CD8-positive, alpha-beta memory T cell (primary cell): ENCODE measurements at regions not wholly inside any gene's neighbourhood (a gene's known extent, or its start where the extent isn't known, plus 50 kb on each side); places are given as distances from the start of the nearest gene placed in this dataset.
"Not testable (repeated sequence)": the region's sequence is repeated elsewhere in the genome, so short reads cannot be mapped to it uniquely, and the experiment has no call there.

Experiments
- CTCF ChIA-PET: fragments of 350-600 bp; sonication (Branson Sonifier 250); formaldehyde crosslinking; loops from one replicate; lab custom pipeline; 2021; ENCODE audit warnings: antibody characterized with exemption; lab: Charles Lee
- POLR2A ChIA-PET: fragments of 350-600 bp; sonication (Branson Sonifier 250); formaldehyde crosslinking; loops from one replicate; lab custom pipeline; 2021; ENCODE audit warnings: antibody characterized with exemption; lab: Charles Lee
- DNase-seq, 5 donors: peaks; one replicate each; pipeline versions ENCODE4 v3.0.0 to v3.0.0-alpha.2; 2020 to 2022; ENCODE audit warnings: mixed read lengths in 1 of 5
- H3K27ac ChIP-seq: one replicate; pipeline ENCODE4 v1.7.0; 2013; ENCODE audit warnings: low read depth, mild to moderate bottlenecking, low read length, moderate library complexity
- H3K27me3 ChIP-seq: 2 replicates; pipeline ENCODE4 v1.7.0; 2013; ENCODE audit warnings: low read length, mild to moderate bottlenecking; ENCODE audit not compliant: insufficient read depth, poor library complexity, severe bottlenecking
- H3K36me3 ChIP-seq: 2 replicates; pipeline ENCODE4 v1.7.0; 2013; ENCODE audit warnings: mild to moderate bottlenecking, low read length, moderate library complexity; ENCODE audit not compliant: insufficient read depth
- H3K4me1 ChIP-seq: 2 replicates; pipeline ENCODE4 v1.7.0; 2013; ENCODE audit warnings: mild to moderate bottlenecking, low read length, moderate library complexity; ENCODE audit not compliant: insufficient read depth
- H3K4me3 ChIP-seq: 2 replicates; pipeline ENCODE4 v1.7.0; 2013; ENCODE audit warnings: mild to moderate bottlenecking, low read length
- H3K9me3 ChIP-seq: 2 replicates; pipeline ENCODE4 v1.7.0; 2013; ENCODE audit warnings: mild to moderate bottlenecking, low read length
- H3K27ac Mint-ChIP-seq, 8 donors: one replicate each; pipeline ENCODE4 v1.8.0; 2020 to 2021; ENCODE audit warnings: mixed read lengths in 8 of 8, mild to moderate bottlenecking in 6 of 8, inconsistent platforms in 3 of 8, moderate library complexity in 3 of 8
- H3K27me3 Mint-ChIP-seq, 2 donors: one replicate each; pipeline ENCODE4 v1.8.0; 2020 to 2021; ENCODE audit warnings: mixed read lengths in 2 of 2, mild to moderate bottlenecking in 1 of 2, moderate library complexity in 1 of 2
- H3K36me3 Mint-ChIP-seq, 3 donors: one replicate each; pipeline ENCODE4 v1.8.0; 2020 to 2021; ENCODE audit warnings: mixed read lengths in 3 of 3, inconsistent platforms in 1 of 3, mild to moderate bottlenecking in 1 of 3
- H3K4me1 Mint-ChIP-seq, 3 donors: one replicate each; pipeline ENCODE4 v1.8.0; 2020 to 2021; ENCODE audit warnings: mixed read lengths in 3 of 3, inconsistent platforms in 1 of 3, mild to moderate bottlenecking in 1 of 3
- H3K4me3 Mint-ChIP-seq, 7 donors: one replicate each; pipeline ENCODE4 v1.8.0; 2020 to 2021; ENCODE audit warnings: mixed read lengths in 7 of 7, mild to moderate bottlenecking in 6 of 7, moderate library complexity in 4 of 7, inconsistent platforms in 2 of 7
- H3K9me3 Mint-ChIP-seq, 5 donors: one replicate each; pipeline ENCODE4 v1.8.0; 2020 to 2022; ENCODE audit warnings: mixed read lengths in 5 of 5, mild to moderate bottlenecking in 3 of 5, moderate library complexity in 2 of 5, inconsistent platforms in 1 of 5

DNA sequence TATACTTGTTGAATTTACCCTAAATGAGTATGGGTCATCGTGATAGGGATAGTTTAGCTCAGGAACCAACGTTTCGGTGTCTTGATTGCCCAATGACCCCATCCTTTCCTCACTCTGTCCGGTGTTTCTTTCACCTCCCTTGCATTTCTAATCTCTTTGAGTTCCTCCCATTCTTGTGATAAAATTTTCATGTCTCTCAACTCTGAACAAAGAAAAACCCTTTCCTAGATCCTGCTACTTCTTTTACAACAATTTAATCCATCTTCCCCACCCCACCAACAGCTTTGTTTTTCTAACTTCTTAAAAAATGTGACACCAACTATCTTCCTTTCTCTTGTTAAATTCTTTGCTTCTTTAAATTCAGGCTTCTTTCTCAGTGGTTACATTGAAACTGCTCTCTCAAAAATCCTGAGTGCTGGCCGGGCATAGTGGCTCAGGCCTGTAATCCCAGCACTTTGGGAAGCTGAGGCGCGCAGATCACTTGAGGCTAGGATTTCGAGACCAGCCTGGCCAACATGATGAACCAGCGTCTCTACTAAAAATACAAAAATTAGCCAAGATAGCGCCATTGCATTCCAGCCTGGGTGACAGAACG lies 130.3 kb upstream of the MINDY3 start:
- Histone ChIP-seq H3K27ac (no peak overlapping the region), H3K27me3 (no peaks in the 10 kb centered on the region), H3K36me3 (no peaks in the 10 kb centered on the region), H3K4me1 (no peaks in the 10 kb centered on the region), H3K4me3 (no peak overlapping the region), H3K9me3 (no peaks in the 10 kb centered on the region)
- H3K27me3 Mint-ChIP-seq: peaks cover 0 to 2% of the 10 kb centered on the region in 2 donors
- no peak overlapping the region for H3K4me3 Mint-ChIP-seq
- ChIA-PET CTCF (no interaction called here), POLR2A (no interaction called here)
- no peaks in the 10 kb centered on the region for H3K4me1 Mint-ChIP-seq
- H3K27ac Mint-ChIP-seq: no peak overlapping the region
- no peak for DNase-seq
- peaks cover 0 to 2% (median 0%) of the 10 kb centered on the region in 5 donors for H3K9me3 Mint-ChIP-seq
- H3K36me3 Mint-ChIP-seq: no peaks in the 10 kb centered on the region

DNA sequence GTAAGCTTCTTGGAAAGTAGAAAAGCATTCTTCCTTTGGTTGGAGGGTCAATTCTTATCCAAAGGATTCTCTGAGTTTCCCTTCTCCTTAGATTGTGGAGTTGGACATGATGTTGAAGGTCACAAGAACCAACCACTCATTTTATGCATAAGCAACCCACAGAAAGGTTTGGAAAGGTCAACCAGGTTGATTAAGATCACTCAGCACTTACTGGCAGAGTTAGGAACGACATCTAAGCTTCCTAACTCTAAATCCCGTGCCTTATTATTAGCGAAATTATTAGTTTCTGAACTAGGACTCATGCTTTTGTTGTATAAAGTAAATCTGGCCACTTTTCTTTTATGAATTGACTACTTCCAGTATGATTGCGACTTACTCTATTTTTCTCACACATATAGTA lies 137.0 kb upstream of the MINDY3 start:
- H3K4me3 ChIP-seq: no peak overlapping the region
- H3K4me1 ChIP-seq: no peaks in the 10 kb centered on the region
- no peak for DNase-seq
- CTCF ChIA-PET: no interaction called here
- H3K27ac Mint-ChIP-seq: no peak overlapping the region
- no peaks in the 10 kb centered on the region for H3K36me3 Mint-ChIP-seq
- no peak overlapping the region for H3K27ac ChIP-seq
- no peaks in the 10 kb centered on the region for H3K27me3 ChIP-seq
- POLR2A ChIA-PET: no interaction called here
- H3K4me1 Mint-ChIP-seq: no peaks in the 10 kb centered on the region
- H3K36me3 ChIP-seq: no peaks in the 10 kb centered on the region
- no peak overlapping the region for H3K4me3 Mint-ChIP-seq
- no peaks in the 10 kb centered on the region for H3K9me3 ChIP-seq
- peaks cover 0 to 2% of the 10 kb centered on the region in 2 donors for H3K27me3 Mint-ChIP-seq
- H3K9me3 Mint-ChIP-seq: peaks cover 0 to 5% (median 2%) of the 10 kb centered on the region in 5 donors

DNA sequence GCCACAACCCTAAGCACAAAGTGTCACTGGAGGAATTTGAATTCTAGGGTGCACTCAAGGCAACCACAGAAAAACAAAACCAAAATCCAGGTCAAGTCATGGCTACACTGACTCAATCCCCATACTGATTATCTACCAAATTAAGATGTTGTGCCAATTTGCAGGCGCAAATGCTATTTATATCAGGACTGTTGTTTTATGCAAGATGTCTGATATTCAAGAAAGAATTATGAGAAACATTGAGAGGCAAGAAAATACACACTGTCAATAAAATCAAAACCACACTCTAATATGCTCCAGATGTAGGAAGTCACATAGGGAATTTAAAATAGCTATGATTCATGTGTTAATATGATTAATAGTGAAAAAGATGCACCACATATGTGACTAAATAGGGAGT lies 141.3 kb upstream of the MINDY3 start:
- ChIA-PET CTCF (no interaction called here), POLR2A (no interaction called here)
- Histone ChIP-seq H3K27ac (no peak overlapping the region), H3K36me3 (no peaks in the 10 kb centered on the region), H3K4me1 (no peaks in the 10 kb centered on the region), H3K4me3 (no peak overlapping the region), H3K27me3 (no peaks in the 10 kb centered on the region), H3K9me3 (no peaks in the 10 kb centered on the region)
- Mint-ChIP-seq H3K27ac (no peak overlapping the region), H3K9me3 (peaks cover 0 to 8% (median 6%) of the 10 kb centered on the region in 5 donors), H3K4me3 (no peak overlapping the region), H3K36me3 (no peaks in the 10 kb centered on the region), H3K27me3 (peaks cover 0 to 2% of the 10 kb centered on the region in 2 donors), H3K4me1 (no peaks in the 10 kb centered on the region)
- no peak for DNase-seq

DNA sequence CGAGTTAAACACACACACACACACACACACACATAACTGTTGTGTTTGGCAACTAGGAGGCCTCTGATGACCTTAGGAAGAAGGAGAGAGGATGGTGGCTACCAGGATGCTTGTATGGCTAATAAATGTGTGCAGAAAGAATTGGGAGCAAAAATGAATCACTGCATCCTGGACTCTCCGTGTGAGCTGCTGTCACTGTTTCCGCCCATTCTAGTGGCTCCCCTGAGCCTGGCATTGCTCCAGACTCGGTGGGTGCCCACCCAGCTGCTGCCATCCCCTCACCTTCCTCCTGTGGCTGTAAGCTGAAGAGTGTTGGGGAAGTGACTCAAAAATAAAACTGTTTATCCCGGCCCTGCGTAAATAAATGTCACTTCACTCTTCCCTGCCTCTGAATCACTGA lies 149.5 kb upstream of the MINDY3 start:
- no peaks in the 10 kb centered on the region for H3K27me3 ChIP-seq
- ChIA-PET CTCF (no interaction called here), POLR2A (no interaction called here)
- Mint-ChIP-seq H3K4me1 (no peaks in the 10 kb centered on the region), H3K9me3 (peaks cover 0 to 18% (median 5%) of the 10 kb centered on the region in 5 donors), H3K27me3 (no peaks in the 10 kb centered on the region), H3K27ac (no peak overlapping the region), H3K4me3 (no peak overlapping the region), H3K36me3 (no peaks in the 10 kb centered on the region)
- H3K4me3 ChIP-seq: no peak overlapping the region
- DNase-seq: no peak
- no peak overlapping the region for H3K27ac ChIP-seq
- no peaks in the 10 kb centered on the region for H3K4me1 ChIP-seq
- H3K9me3 ChIP-seq: no peaks in the 10 kb centered on the region
- no peaks in the 10 kb centered on the region for H3K36me3 ChIP-seq

DNA sequence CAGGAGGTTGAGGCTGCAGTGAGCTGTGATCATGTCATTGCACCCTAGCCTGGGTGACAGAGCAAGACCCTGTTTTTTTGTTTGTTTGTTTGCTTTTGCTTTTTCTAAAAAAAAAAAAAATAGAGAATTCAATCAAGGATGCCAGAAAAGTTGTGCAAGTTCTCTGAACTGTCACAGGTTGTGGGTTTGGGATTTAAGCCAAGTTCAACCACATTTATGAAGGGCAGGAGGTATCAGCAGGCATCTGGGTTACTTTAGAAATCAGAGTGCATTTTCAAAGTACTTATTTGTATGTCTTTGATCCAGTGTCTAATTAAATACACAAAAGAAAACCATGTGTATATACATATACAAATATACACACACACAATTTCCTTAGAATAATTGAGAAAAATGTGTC lies 151.2 kb upstream of the MINDY3 start:
- POLR2A ChIA-PET: no interaction called here
- H3K9me3 ChIP-seq: no peaks in the 10 kb centered on the region
- H3K4me1 ChIP-seq: no peaks in the 10 kb centered on the region
- H3K27ac ChIP-seq: no peak overlapping the region
- no peak overlapping the region for H3K27ac Mint-ChIP-seq
- no peak overlapping the region for H3K4me3 Mint-ChIP-seq
- H3K27me3 Mint-ChIP-seq: peaks cover 0 to 2% of the 10 kb centered on the region in 2 donors
- H3K36me3 Mint-ChIP-seq: no peaks in the 10 kb centered on the region
- CTCF ChIA-PET: no interaction called here
- H3K9me3 Mint-ChIP-seq: peaks cover 0 to 16% (median 4%) of the 10 kb centered on the region in 5 donors
- H3K27me3 ChIP-seq: no peaks in the 10 kb centered on the region
- no peaks in the 10 kb centered on the region for H3K4me1 Mint-ChIP-seq
- H3K4me3 ChIP-seq: no peak overlapping the region
- no peak for DNase-seq
- no peaks in the 10 kb centered on the region for H3K36me3 ChIP-seq

DNA sequence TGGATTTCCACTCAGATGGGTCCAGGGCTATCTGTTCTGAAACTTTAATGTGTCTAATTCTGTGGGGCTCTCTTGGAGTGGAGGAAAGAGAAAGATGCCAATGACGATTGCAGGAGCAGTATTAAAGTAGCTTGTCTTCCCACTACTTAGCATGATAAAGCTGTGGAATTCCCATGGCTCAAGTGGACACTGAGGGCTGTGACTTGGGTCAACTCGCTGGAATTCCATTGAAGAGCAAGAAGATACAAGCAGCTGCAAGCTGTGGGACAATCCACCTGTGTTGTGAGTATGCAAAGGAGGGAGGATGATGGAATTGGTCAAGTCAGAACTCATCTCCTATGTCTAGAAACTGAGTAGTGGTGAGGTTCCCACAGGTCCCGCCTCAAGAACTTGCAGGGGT lies 154.2 kb upstream of the MINDY3 start:
- H3K27me3 ChIP-seq: no peaks in the 10 kb centered on the region
- no peaks in the 10 kb centered on the region for H3K9me3 ChIP-seq
- H3K4me3 Mint-ChIP-seq: no peak overlapping the region
- H3K9me3 Mint-ChIP-seq: peaks cover 0 to 24% (median 9%) of the 10 kb centered on the region in 5 donors
- no peaks in the 10 kb centered on the region for H3K36me3 Mint-ChIP-seq
- ChIA-PET CTCF (no interaction called here), POLR2A (no interaction called here)
- no peak for DNase-seq
- H3K36me3 ChIP-seq: no peaks in the 10 kb centered on the region
- H3K4me1 Mint-ChIP-seq: no peaks in the 10 kb centered on the region
- peaks cover 0 to 2% of the 10 kb centered on the region in 2 donors for H3K27me3 Mint-ChIP-seq
- H3K27ac ChIP-seq: no peak overlapping the region
- no peaks in the 10 kb centered on the region for H3K4me1 ChIP-seq
- H3K4me3 ChIP-seq: no peak overlapping the region
- no peak overlapping the region for H3K27ac Mint-ChIP-seq

DNA sequence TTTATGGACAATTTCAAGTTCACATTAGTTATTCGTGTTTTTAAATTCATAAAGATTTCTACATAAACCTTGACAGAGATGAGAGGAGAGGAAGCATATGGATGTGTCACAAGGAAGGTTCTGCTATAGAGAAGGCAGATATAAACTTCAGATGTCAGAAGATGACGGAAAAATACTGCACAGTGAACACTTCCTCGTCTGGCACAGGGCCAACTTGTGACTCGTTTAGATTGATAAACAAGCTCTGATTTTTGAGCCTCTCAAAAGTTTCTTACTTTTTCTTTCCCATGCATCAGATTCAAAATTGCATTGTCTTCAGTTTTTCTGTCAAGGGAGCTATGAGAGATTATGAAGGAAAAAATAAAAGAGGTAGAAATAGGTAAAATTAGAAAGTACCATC lies 156.4 kb upstream of the MINDY3 start:
- H3K36me3 Mint-ChIP-seq: no peaks in the 10 kb centered on the region
- CTCF ChIA-PET: no interaction called here
- no peaks in the 10 kb centered on the region for H3K27me3 ChIP-seq
- H3K4me3 ChIP-seq: no peak overlapping the region
- POLR2A ChIA-PET: no interaction called here
- H3K4me1 Mint-ChIP-seq: no peaks in the 10 kb centered on the region
- no peak overlapping the region for H3K27ac Mint-ChIP-seq
- no peaks in the 10 kb centered on the region for H3K9me3 ChIP-seq
- H3K27me3 Mint-ChIP-seq: peaks cover 0 to 2% of the 10 kb centered on the region in 2 donors
- DNase-seq: no peak
- H3K9me3 Mint-ChIP-seq: peaks cover 4 to 27% (median 10%) of the 10 kb centered on the region in 5 donors
- no peak overlapping the region for H3K4me3 Mint-ChIP-seq
- no peaks in the 10 kb centered on the region for H3K4me1 ChIP-seq
- no peaks in the 10 kb centered on the region for H3K36me3 ChIP-seq
- H3K27ac ChIP-seq: no peak overlapping the region

DNA sequence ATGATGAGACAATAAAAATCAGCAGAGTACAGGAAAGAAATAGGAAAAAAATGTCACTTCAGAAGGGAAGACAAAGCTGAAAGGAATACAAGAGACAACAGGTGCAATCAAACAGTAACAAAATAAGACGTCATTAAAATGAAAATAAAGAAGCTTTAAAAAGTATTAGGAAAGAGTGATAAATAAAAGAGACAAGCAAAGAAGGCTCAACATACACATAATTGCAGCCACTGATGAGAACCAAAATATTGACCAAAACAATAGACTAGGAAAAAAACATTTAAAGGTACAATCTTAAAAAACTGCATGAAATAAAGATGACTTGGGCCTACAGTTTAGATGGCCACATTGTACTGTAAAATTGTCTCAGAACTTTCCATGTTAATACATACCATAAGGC lies 160.5 kb upstream of the MINDY3 start:
- Mint-ChIP-seq H3K9me3 (peaks cover 4 to 23% (median 10%) of the 10 kb centered on the region in 5 donors), H3K36me3 (no peaks in the 10 kb centered on the region), H3K4me3 (no peak overlapping the region), H3K27ac (no peak overlapping the region), H3K27me3 (no peaks in the 10 kb centered on the region), H3K4me1 (no peaks in the 10 kb centered on the region)
- CTCF ChIA-PET: no interaction called here
- H3K27ac ChIP-seq: no peak overlapping the region
- H3K9me3 ChIP-seq: no peaks in the 10 kb centered on the region
- H3K36me3 ChIP-seq: no peaks in the 10 kb centered on the region
- H3K27me3 ChIP-seq: no peaks in the 10 kb centered on the region
- no peak for DNase-seq
- POLR2A ChIA-PET: no interaction called here
- H3K4me3 ChIP-seq: no peak overlapping the region
- no peaks in the 10 kb centered on the region for H3K4me1 ChIP-seq

DNA sequence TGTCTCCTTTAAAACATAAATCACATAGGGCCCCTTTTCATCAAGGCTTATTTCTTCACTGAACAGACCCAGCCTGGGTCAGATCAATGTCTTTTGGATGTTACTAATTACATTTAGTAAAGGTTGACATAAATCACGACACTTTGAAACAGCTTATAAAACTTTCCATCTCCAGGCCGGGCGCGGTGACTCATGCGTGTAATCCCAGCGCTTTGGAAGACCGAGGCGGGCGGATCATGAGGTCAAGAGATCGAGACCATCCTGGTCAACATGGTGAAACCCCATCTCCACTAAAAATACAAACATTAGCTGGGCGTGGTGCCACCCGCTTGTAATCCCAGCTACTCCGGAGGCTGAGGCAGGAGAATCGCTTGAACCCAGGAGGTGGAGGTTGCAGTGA lies 166.5 kb upstream of the MINDY3 start:
- H3K9me3 ChIP-seq, H3K27ac Mint-ChIP-seq, H3K4me3 ChIP-seq, H3K9me3 Mint-ChIP-seq, H3K36me3 Mint-ChIP-seq, POLR2A ChIA-PET, H3K4me3 Mint-ChIP-seq, H3K27ac ChIP-seq, CTCF ChIA-PET, H3K27me3 ChIP-seq, H3K4me1 Mint-ChIP-seq, H3K36me3 ChIP-seq, DNase-seq, H3K4me1 ChIP-seq, H3K27me3 Mint-ChIP-seq: not testable (repeated sequence)
